Activated naive CD4-positive, alpha-beta T cell treated with anti-CD3 and anti-CD28 coated beads for 36 hours (primary cell): ENCODE measurements at regions not wholly inside any gene's neighbourhood (a gene's known extent, or its start where the extent isn't known, plus 50 kb on each side); places are given as distances from the start of the nearest gene placed in this dataset.
"Not testable (repeated sequence)": the region's sequence is repeated elsewhere in the genome, so short reads cannot be mapped to it uniquely, and the experiment has no call there.

Source experiments
- CTCF ChIA-PET: fragments of 350-600 bp; sonication (Branson Sonifier 250); formaldehyde crosslinking; loops from one replicate; lab custom pipeline; 2021; ENCODE audit warnings: antibody characterized with exemption; lab: Charles Lee
- DNase-seq: peaks from one replicate; pipeline ENCODE4 v3.0.0-alpha.2; 2020
- H3K27ac Mint-ChIP-seq: one replicate; pipeline ENCODE4 v1.8.0; 2021; ENCODE audit warnings: mild to moderate bottlenecking, mixed read lengths
- H3K27me3 Mint-ChIP-seq: one replicate; pipeline ENCODE4 v1.8.0; 2021; ENCODE audit warnings: low read depth, mixed read lengths
- H3K36me3 Mint-ChIP-seq: one replicate; pipeline ENCODE4 v1.8.0; 2021; ENCODE audit warnings: low read depth, mixed read lengths
- H3K4me1 Mint-ChIP-seq: one replicate; pipeline ENCODE4 v1.8.0; 2021; ENCODE audit warnings: low read depth, mixed read lengths
- H3K4me3 Mint-ChIP-seq: one replicate; pipeline ENCODE4 v1.8.0; 2021; ENCODE audit warnings: mild to moderate bottlenecking, moderate library complexity, mixed read lengths
- H3K9me3 Mint-ChIP-seq: one replicate; pipeline ENCODE4 v1.8.0; 2021; ENCODE audit warnings: mixed read lengths
- intact Hi-C: fragments of 100-400 bp; cut with micrococcal nuclease; formaldehyde crosslinking; loops from one replicate; pipeline ENCODE4 v1.15.1; 2023

DNA sequence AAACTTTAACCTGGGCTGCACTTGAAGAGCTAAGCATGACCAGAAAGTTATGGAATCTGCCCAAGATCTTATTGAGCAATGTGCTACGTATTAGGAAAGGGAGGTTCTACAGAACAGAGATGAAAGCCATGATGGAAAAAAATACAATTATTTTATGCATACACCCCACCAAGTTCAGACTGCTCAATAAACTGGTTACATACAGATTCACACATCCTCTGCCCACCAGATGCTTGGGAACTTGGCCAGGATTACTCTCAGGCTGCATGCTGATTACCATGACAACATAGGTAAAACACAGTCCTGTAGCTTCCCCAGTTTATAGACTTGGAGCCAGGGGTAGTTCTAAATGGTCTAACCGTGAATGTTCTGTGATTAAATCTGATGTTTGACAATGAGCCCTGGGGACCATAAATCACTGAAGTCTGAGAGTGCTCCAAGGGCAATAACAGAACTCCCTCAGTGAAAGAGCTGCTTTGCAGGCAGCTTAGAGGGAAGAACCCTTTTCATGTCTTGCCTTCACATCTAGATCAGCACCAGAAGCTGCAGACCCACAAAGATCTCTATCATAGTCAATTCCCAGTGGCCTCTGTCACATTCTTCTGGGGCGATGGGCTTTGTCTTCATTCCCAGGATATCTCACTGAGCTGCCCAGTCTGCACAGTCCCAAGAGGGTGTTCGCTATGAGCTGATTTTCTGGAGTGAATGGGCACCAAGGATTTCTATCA, 232.2 kb downstream of the EMP1 start:
- Mint-ChIP-seq H3K27ac (no peak overlapping the region), H3K4me3 (no peak overlapping the region), H3K27me3 (no peaks in the 10 kb centered on the region), H3K9me3 (peaks cover 7% of the 10 kb centered on the region), H3K4me1 (no peaks in the 10 kb centered on the region), H3K36me3 (no peaks in the 10 kb centered on the region)
- CTCF ChIA-PET: no interaction called here
- intact Hi-C loops: no loop called here
- DNase-seq: no peak

DNA sequence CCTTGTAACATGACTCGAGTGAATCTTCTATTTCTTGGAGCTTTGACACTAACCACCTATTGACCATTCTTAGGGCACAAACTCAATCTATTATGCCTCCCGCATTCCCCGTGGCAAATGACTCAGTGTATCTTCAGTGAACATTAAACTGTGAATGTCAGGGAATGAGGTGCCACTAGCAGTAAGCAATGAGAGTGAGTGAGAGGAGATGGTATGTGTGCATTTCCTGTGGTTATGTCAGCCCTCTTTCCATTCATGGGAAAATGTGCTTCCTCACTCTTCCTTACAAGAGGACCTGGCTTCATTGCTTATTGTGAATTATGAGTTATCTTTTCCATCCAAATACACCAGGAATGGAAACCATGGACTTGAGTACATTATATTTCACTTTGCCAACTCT, 229.2 kb downstream of the EMP1 start:
- no peak for DNase-seq
- peaks cover 7% of the 10 kb centered on the region for H3K9me3 Mint-ChIP-seq
- no peaks in the 10 kb centered on the region for H3K4me1 Mint-ChIP-seq
- intact Hi-C loops: no loop called here
- H3K27me3 Mint-ChIP-seq: peaks cover 3% of the 10 kb centered on the region
- no peaks in the 10 kb centered on the region for H3K36me3 Mint-ChIP-seq
- CTCF ChIA-PET: no interaction called here
- H3K4me3 Mint-ChIP-seq: no peak overlapping the region
- no peak overlapping the region for H3K27ac Mint-ChIP-seq

DNA sequence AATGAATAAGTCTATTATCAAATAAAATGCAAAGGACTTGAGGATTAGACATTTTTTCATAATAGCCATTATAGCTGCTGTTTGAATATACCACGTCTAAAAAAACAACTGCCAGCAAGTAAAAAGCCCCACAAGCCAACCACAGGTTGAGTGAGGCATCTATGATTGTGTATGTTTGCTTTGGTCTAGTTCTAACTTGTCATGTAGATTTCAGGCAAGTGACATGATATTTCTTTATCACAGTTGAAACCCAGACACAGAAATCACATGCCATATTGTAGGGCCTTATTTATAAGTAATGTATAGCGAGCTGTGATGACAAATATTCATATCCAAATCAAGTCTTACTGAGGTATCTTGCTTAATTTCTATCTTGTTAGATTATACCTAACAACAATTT, 225.8 kb downstream of the EMP1 start:
- intact Hi-C loops: no loop called here
- no peaks in the 10 kb centered on the region for H3K9me3 Mint-ChIP-seq
- CTCF ChIA-PET: no interaction called here

DNA sequence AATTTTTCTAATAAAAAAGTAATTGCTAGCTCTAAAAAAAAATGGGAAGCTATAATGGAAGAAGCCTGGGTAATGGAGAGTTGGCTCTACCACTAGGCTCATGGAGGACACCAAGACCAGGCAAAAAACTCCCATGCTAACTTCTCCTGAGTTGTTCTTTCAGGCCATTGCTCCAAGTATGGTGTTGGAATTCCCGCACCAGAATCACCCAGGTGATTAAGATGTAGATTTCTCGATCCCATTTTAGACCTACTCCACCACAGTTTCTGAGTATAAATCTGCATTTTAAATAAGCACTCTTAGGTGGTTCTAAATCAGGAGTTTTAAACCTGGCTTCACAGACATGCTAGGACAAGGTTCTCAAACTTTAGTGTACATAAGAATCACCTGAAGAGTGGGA, 221.0 kb downstream of the EMP1 start:
- intact Hi-C loops: no loop called here
- Mint-ChIP-seq H3K9me3 (peaks cover 3% of the 10 kb centered on the region), H3K36me3 (no peaks in the 10 kb centered on the region), H3K27ac (no peak overlapping the region), H3K4me1 (no peaks in the 10 kb centered on the region), H3K4me3 (no peak overlapping the region), H3K27me3 (peaks cover 6% of the 10 kb centered on the region)
- CTCF ChIA-PET: interaction anchor here (1.1 kb wide), 1 partner anchor 12 kb away, joined by 3 read pairs; no protein-coding TSS in a partner anchor
- no peak for DNase-seq

More for the DNA sequence above, 225.8 kb downstream of the EMP1 start:
- no peak for DNase-seq
- H3K4me3 Mint-ChIP-seq: no peak overlapping the region
- H3K27me3 Mint-ChIP-seq: peaks cover 5% of the 10 kb centered on the region
- no peak overlapping the region for H3K27ac Mint-ChIP-seq
- no peaks in the 10 kb centered on the region for H3K36me3 Mint-ChIP-seq
- no peaks in the 10 kb centered on the region for H3K4me1 Mint-ChIP-seq

DNA sequence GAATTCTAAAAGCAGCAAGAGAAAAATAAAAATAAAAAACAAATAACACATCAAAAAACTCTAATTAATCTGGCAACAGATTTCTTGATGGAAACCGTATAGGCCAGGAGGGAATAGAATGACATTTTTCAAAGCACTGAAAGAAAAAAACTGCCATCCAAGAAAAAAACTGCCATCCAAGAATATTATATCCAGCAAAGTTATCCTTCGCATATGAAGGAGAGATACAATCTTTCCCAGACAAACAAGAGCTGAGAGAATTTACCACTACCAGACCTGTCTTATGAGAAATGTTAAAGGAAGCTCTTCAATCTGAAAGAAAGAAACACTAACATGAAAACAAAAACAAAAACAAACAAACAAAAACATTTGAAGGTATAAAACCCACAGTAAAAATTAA, 214.8 kb downstream of the EMP1 start:
- intact Hi-C loops: no loop called here
- H3K9me3 Mint-ChIP-seq: peaks cover 16% of the 10 kb centered on the region
- H3K36me3 Mint-ChIP-seq: peaks cover 5% of the 10 kb centered on the region
- no peak overlapping the region for H3K27ac Mint-ChIP-seq
- no peak for DNase-seq
- peaks cover 9% of the 10 kb centered on the region for H3K27me3 Mint-ChIP-seq
- CTCF ChIA-PET: no interaction called here
- no peak overlapping the region for H3K4me3 Mint-ChIP-seq
- no peaks in the 10 kb centered on the region for H3K4me1 Mint-ChIP-seq

DNA sequence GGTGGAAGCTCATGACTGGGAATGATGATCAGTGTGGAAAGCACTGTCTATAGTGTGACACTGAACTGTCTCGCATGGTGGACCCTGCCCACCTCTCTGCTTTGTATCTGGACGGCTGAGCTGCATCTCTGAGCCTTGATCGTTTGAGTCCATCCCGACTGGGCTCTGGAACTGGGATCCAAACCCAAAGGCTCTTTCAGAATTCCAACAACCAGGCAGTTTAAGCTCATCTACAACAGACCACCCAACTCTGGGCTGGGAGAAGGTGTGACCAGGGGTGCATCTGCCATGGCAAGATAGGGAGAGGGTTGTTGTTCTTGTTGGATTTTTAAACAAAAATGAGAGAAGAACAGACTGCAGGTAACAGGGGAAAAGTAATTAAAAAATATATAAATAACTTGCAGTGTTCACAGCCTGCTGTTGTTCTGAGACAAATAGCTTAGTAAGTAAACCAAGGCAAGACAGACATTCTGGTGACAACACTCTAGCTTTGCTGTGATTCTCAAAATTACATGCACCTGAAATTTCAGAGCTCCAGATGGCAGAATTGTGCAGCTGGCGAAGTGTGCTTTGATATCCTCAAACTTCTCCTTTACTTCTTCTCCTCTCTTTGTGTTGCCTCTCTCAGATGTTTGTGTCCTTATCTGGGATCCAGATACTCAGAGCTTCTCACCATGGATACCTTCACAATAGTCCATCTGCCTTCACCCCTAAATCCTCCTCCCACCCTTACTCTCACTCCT, 209.6 kb downstream of the EMP1 start:
- peaks cover 11% of the 10 kb centered on the region for H3K27me3 Mint-ChIP-seq
- peaks cover 5% of the 10 kb centered on the region for H3K36me3 Mint-ChIP-seq
- intact Hi-C loops: no loop called here
- no peak overlapping the region for H3K27ac Mint-ChIP-seq
- DNase-seq: no peak
- H3K4me1 Mint-ChIP-seq: no peaks in the 10 kb centered on the region
- no peak overlapping the region for H3K4me3 Mint-ChIP-seq
- H3K9me3 Mint-ChIP-seq: peaks cover 9% of the 10 kb centered on the region
- CTCF ChIA-PET: no interaction called here

DNA sequence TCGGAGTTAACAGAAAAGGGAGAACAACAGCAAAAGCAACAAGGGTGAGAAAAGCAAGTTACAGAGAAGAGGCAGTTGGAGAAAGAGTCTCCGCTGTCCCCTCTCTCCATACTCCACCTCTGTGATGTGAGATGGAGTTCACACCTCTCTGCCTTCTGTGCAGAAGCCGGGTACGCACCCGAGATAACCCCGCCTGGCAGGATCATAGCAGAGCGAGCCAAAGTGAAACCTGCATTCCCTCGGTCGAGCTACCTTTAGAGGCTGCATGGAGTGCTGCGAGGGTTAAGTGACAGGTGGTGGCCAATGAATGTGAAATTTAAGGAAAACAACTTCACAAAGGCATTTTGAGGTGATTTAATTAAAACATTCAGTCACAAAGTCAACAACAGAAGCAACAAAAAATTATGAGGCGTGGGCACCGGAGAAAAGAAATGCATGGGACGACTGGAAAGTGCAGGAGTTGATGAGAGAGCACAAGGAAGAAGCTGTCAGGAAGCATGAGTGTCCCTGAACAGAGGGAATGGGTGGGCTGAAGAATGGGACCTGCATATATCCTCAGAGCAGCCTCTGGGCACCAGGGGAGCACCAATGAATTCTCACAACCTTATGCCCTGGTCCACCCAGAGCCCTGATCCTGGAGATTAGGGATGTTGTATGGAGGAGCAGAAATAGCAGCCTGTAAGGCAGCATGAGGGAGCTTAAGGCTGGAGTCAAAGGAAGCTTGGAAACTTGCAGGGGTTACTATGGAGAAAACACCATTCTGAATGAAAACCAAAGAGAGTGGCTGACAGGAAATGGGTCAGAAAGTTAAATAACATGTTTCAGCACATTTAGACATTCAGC, 208.3 kb downstream of the EMP1 start:
- no peak overlapping the region for H3K27ac Mint-ChIP-seq
- no peak overlapping the region for H3K4me3 Mint-ChIP-seq
- no peaks in the 10 kb centered on the region for H3K36me3 Mint-ChIP-seq
- CTCF ChIA-PET: interaction anchor here (1.0 kb wide), 1 partner anchor 42 kb away, joined by 4 read pairs; no protein-coding TSS in a partner anchor
- DNase-seq: no peak
- H3K9me3 Mint-ChIP-seq: peaks cover 1% of the 10 kb centered on the region
- peaks cover 11% of the 10 kb centered on the region for H3K27me3 Mint-ChIP-seq
- H3K4me1 Mint-ChIP-seq: no peaks in the 10 kb centered on the region
- intact Hi-C loops: no loop called here

DNA sequence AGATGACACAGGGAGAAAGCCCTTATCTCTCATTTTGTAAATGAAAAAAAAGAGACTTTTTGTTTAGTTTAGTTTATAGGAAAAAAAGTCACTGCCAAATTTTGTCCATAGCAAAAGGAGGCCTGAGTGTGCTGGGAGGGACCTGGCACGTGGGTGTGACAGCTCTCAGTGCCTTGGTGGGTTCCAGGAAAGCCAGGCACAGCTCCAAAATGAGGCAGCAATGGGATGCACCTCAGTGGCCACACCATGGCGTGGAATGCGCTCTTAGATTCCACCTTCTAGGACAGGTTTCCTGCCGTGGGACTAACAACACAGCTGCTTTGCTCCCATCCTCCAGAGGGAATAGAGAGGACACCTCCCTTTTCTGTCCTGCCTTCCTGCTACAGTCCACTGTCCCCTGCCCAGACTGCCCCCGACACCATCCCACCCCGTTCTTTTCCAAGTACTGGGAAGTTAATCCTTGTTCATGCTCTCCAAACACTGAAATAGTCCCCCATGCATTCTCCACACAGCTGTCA, 207.6 kb downstream of the EMP1 start:
- H3K4me3 Mint-ChIP-seq: no peak overlapping the region
- intact Hi-C loops: no loop called here
- no peak for DNase-seq
- H3K27me3 Mint-ChIP-seq: peaks cover 11% of the 10 kb centered on the region
- H3K27ac Mint-ChIP-seq: no peak overlapping the region
- H3K4me1 Mint-ChIP-seq: no peaks in the 10 kb centered on the region
- no peaks in the 10 kb centered on the region for H3K36me3 Mint-ChIP-seq
- H3K9me3 Mint-ChIP-seq: peaks cover 1% of the 10 kb centered on the region
- CTCF ChIA-PET: no interaction called here

DNA sequence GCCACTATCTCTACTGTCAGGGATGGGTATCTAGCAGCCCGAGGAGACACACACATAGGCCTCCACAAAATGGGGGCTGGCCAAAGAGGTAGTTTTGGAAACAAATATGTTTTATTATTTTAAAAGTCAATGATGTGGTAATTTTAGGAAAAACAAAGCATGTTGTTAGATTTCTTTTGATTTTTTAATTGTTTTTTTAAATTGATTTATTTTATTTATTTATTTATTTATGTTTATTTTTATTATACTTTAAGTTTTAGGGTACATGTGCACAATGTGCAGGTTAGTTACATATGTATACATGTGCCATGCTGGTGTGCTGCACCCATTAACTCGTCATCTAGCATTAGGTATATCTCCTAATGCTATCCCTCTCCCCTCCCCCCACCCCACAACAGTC, 194.8 kb downstream of the EMP1 start:
- H3K4me1 Mint-ChIP-seq, H3K9me3 Mint-ChIP-seq, H3K36me3 Mint-ChIP-seq, intact Hi-C loops, H3K27ac Mint-ChIP-seq, H3K27me3 Mint-ChIP-seq, CTCF ChIA-PET, H3K4me3 Mint-ChIP-seq, DNase-seq: not testable (repeated sequence)

DNA sequence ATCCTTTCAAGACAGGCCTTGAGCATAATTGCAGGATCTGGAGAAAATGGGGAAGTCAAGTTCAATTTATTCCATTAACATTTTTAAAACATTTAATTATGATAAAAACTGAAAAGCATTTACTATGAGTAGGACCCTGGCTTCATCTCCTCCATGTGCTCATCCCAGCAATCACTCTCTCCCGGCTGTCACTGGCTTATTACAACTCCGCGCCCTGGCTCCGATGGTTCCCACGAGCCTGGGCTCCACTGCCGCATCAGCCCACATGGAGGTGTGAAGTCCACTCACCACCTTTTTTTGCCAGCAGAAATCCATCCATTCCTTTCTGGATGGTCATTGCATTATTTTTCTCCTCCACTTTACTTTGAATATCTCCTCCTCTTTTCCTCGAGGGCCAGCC, 194.4 kb downstream of the EMP1 start:
- Mint-ChIP-seq H3K9me3 (no peaks in the 10 kb centered on the region), H3K27me3 (peaks cover 2% of the 10 kb centered on the region), H3K27ac (no peak overlapping the region), H3K4me3 (no peak overlapping the region), H3K4me1 (no peaks in the 10 kb centered on the region), H3K36me3 (no peaks in the 10 kb centered on the region)
- DNase-seq: no peak
- CTCF ChIA-PET: no interaction called here
- intact Hi-C loops: no loop called here

DNA sequence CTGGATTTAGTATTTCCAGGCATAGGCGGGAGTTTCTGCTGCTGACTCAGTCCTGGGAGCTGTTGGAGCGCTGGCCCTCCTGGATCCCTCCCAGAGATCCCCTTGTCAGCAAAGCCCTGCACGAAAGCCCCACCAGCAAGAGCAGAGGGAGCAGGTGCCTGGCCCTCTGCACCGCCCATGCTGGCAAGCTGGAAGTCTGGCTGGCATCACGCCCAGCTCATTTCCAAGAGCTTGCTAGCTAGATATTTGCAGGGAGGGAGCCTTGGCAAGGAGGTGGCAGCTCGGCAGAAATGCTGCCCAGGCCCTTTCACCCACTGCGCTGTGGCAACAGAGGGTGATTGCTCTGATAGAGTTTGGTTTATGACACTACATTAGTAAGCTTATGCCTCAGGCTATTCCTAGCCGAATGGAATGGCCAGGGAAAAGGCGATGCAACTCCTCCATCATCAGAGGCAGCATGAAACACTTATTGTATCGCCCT, 193.9 kb downstream of the EMP1 start:
- intact Hi-C loops: no loop called here
- Mint-ChIP-seq H3K4me3 (no peak overlapping the region), H3K9me3 (no peaks in the 10 kb centered on the region), H3K27me3 (peaks cover 2% of the 10 kb centered on the region), H3K4me1 (no peaks in the 10 kb centered on the region), H3K36me3 (no peaks in the 10 kb centered on the region), H3K27ac (no peak overlapping the region)
- DNase-seq: no peak
- CTCF ChIA-PET: no interaction called here

DNA sequence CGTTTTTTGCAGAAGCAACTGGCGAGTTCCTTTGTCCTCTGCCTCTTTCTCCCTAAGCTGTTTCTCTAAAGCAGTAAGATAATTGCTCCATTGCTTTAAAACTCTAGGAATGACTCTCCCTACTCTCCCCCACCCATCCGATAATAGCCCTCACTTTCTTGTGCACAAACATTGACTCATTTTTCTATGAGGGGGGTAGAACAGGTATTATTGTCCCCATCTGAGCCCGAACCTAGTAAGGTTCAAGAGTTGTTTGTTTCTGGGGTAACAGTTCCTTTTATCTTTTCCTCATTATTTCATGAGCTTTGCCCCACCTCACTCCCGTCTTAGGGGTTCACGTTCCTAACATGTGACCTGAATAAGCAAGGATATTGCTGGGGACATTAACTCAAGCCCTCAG, 190.6 kb downstream of the EMP1 start:
- Mint-ChIP-seq H3K36me3 (no peaks in the 10 kb centered on the region), H3K27ac (no peak overlapping the region), H3K4me3 (no peak overlapping the region), H3K27me3 (peaks cover 4% of the 10 kb centered on the region), H3K9me3 (no peaks in the 10 kb centered on the region), H3K4me1 (no peaks in the 10 kb centered on the region)
- CTCF ChIA-PET: no interaction called here
- DNase-seq: no peak
- intact Hi-C loops: no loop called here
